ENCODE measurements at regions not wholly inside any gene's neighbourhood (a gene's known extent, or its start where the extent isn't known, plus 50 kb on each side); places are given as distances from the start of the nearest gene placed in this dataset.
A peak's percentile ranks its signal among the peaks of the same experiment; 100 is the strongest.

GRCh38 chr4:177728361-177729152 is 286.3 kb upstream of the AGA start:
- H3K4me2 ChIP-seq (ENCODE audit: low read depth, low read length) = no peak overlapping the region
- no peak overlapping the region for H3K9ac ChIP-seq (ENCODE audit: low read length)
- no peaks in the 10 kb centered on the region for H3K36me3 ChIP-seq (replicated peaks; ENCODE audit: insufficient read depth, low read length)
- H3K9me3 ChIP-seq (replicated peaks; ENCODE audit: insufficient read depth, low read length) = no peaks in the 10 kb centered on the region
- H3F3A ChIP-seq (ENCODE audit: insufficient read depth, low read length) = no peaks in the 10 kb centered on the region
- H2AFZ ChIP-seq (ENCODE audit: low read length) = no peak overlapping the region
- no peaks in the 10 kb centered on the region for H3K27me3 ChIP-seq (replicated peaks; ENCODE audit: insufficient read depth, low read length)
- H3K27ac ChIP-seq (ENCODE audit: low read length) = no peak overlapping the region
- no peak for DNase-seq
- no peaks in the 10 kb centered on the region for H3K9me2 ChIP-seq (replicated peaks; ENCODE audit: insufficient read depth, low read length)
- no peaks in the 10 kb centered on the region for H4K20me1 ChIP-seq (ENCODE audit: insufficient read depth, low read length)
- H3K4me3 ChIP-seq (ENCODE audit: low read length) = no peak overlapping the region
- H3K79me2 ChIP-seq (ENCODE audit: low read length) = no peaks in the 10 kb centered on the region
- H3K4me1 ChIP-seq (ENCODE audit: low read length) = no peaks in the 10 kb centered on the region
- TF ChIP-seq, protein P1, sequence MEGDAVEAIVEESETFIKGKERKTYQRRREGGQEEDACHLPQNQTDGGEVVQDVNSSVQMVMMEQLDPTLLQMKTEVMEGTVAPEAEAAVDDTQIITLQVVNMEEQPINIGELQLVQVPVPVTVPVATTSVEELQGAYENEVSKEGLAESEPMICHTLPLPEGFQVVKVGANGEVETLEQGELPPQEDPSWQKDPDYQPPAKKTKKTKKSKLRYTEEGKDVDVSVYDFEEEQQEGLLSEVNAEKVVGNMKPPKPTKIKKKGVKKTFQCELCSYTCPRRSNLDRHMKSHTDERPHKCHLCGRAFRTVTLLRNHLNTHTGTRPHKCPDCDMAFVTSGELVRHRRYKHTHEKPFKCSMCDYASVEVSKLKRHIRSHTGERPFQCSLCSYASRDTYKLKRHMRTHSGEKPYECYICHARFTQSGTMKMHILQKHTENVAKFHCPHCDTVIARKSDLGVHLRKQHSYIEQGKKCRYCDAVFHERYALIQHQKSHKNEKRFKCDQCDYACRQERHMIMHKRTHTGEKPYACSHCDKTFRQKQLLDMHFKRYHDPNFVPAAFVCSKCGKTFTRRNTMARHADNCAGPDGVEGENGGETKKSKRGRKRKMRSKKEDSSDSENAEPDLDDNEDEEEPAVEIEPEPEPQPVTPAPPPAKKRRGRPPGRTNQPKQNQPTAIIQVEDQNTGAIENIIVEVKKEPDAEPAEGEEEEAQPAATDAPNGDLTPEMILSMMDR (IDR thresholded peaks at IDR 0.05; ENCODE audit: low read length) = no peak
- TF ChIP-seq EZH2 (optimal IDR thresholded peaks at IDR 0.05; ENCODE audit: low read depth, low read length) (no peak), EZH2phosphoT487 (IDR thresholded peaks at IDR 0.05; ENCODE audit: low read length) (no peak)

GRCh38 chr4:177729681-177730080 is 287.4 kb upstream of the AGA start:
- Histone ChIP-seq H3K36me3 (replicated peaks; ENCODE audit: insufficient read depth, low read length) (no peaks in the 10 kb centered on the region), H2AFZ (ENCODE audit: low read length) (no peak overlapping the region), H3K27me3 (replicated peaks; ENCODE audit: insufficient read depth, low read length) (no peaks in the 10 kb centered on the region), H3F3A (ENCODE audit: insufficient read depth, low read length) (no peaks in the 10 kb centered on the region), H3K27ac (ENCODE audit: low read length) (no peak overlapping the region), H3K4me3 (ENCODE audit: low read length) (no peak overlapping the region), H3K79me2 (ENCODE audit: low read length) (no peaks in the 10 kb centered on the region), H3K9me2 (replicated peaks; ENCODE audit: insufficient read depth, low read length) (no peaks in the 10 kb centered on the region), H3K4me1 (ENCODE audit: low read length) (no peaks in the 10 kb centered on the region), H3K4me2 (ENCODE audit: low read depth, low read length) (no peak overlapping the region), H4K20me1 (ENCODE audit: insufficient read depth, low read length) (no peaks in the 10 kb centered on the region), H3K9ac (ENCODE audit: low read length) (no peak overlapping the region), H3K9me3 (replicated peaks; ENCODE audit: insufficient read depth, low read length) (no peaks in the 10 kb centered on the region)
- DNase-seq = no peak
- TF ChIP-seq EZH2phosphoT487 (IDR thresholded peaks at IDR 0.05; ENCODE audit: low read length) (no peak), EZH2 (optimal IDR thresholded peaks at IDR 0.05; ENCODE audit: low read depth, low read length) (no peak)
- TF ChIP-seq, protein P1 (IDR thresholded peaks at IDR 0.05; ENCODE audit: low read length) = no peak

- Histone ChIP-seq H3K27ac (ENCODE audit: low read length) (no peak overlapping the region), H3K9ac (ENCODE audit: low read length) (no peak overlapping the region), H3K9me2 (replicated peaks; ENCODE audit: insufficient read depth, low read length) (no peaks in the 10 kb centered on the region), H3K79me2 (ENCODE audit: low read length) (no peaks in the 10 kb centered on the region), H3K4me3 (ENCODE audit: low read length) (no peak overlapping the region), H3F3A (ENCODE audit: insufficient read depth, low read length) (no peaks in the 10 kb centered on the region), H3K4me2 (ENCODE audit: low read depth, low read length) (no peak overlapping the region), H3K4me1 (ENCODE audit: low read length) (peaks cover 4% of the 10 kb centered on the region; the same call in 1 of the 2 replicates), H3K36me3 (replicated peaks; ENCODE audit: insufficient read depth, low read length) (no peaks in the 10 kb centered on the region), H4K20me1 (ENCODE audit: insufficient read depth, low read length) (no peaks in the 10 kb centered on the region), H3K27me3 (replicated peaks; ENCODE audit: insufficient read depth, low read length) (no peaks in the 10 kb centered on the region), H3K9me3 (replicated peaks; ENCODE audit: insufficient read depth, low read length) (no peaks in the 10 kb centered on the region), H2AFZ (ENCODE audit: low read length) (no peak overlapping the region)
- peak; percentile 47 for DNase-seq
- TF ChIP-seq, protein P1 (IDR thresholded peaks at IDR 0.05; ENCODE audit: low read length) = no peak
- TF ChIP-seq EZH2phosphoT487 (IDR thresholded peaks at IDR 0.05; ENCODE audit: low read length) = no peak
- no peak for TF ChIP-seq EZH2 (optimal IDR thresholded peaks at IDR 0.05; ENCODE audit: low read depth, low read length)
Measured at GRCh38 chr4:177737387-177737940, 295.2 kb upstream of the AGA start.

Measured in MM.1S (cell line).